Loucy (cell line): ENCODE measurements at regions not wholly inside any gene's neighbourhood (a gene's known extent, or its start where the extent isn't known, plus 50 kb on each side); places are given as distances from the start of the nearest gene placed in this dataset.

Source experiments
- EZH2phosphoT487 ChIP-seq: fragments of 200-600 bp; IDR thresholded peaks from 2 replicates; pipeline ENCODE4 v1.6.1; 2018; ENCODE audit warnings: antibody characterized with exemption, mild to moderate bottlenecking, moderate library complexity, borderline replicate concordance
- TF ChIP-seq, protein P1 (sequence below): fragments of 200-600 bp; sonication (generic); conservative IDR thresholded peaks from 2 replicates; pipeline ENCODE4 v1.5.1; 2014; ENCODE audit warnings: mild to moderate bottlenecking, antibody characterized with exemption, low read length

DNA sequence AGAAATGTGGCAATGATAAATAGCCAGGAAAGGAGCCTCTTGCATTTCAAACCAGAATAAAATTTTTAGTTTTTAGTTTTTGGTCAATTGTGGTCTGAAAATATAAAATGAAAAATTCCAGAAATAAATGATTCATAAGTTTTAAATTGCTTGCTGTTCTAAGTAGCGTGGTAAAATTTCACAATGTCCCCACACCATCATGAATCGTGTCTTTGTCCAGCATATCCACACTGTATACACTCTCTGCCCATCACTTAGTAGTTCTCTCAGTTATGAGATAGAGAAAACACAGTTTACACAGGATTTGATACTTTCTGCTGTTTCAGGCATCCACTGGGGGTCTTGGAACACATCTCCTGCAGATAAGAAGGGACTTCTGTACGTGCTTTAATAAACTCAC lies 783.9 kb downstream of the TSN start:
- TF ChIP-seq, protein P1, sequence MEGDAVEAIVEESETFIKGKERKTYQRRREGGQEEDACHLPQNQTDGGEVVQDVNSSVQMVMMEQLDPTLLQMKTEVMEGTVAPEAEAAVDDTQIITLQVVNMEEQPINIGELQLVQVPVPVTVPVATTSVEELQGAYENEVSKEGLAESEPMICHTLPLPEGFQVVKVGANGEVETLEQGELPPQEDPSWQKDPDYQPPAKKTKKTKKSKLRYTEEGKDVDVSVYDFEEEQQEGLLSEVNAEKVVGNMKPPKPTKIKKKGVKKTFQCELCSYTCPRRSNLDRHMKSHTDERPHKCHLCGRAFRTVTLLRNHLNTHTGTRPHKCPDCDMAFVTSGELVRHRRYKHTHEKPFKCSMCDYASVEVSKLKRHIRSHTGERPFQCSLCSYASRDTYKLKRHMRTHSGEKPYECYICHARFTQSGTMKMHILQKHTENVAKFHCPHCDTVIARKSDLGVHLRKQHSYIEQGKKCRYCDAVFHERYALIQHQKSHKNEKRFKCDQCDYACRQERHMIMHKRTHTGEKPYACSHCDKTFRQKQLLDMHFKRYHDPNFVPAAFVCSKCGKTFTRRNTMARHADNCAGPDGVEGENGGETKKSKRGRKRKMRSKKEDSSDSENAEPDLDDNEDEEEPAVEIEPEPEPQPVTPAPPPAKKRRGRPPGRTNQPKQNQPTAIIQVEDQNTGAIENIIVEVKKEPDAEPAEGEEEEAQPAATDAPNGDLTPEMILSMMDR: no peak
- no peak for TF ChIP-seq EZH2phosphoT487
